Stomach (tissue), 4 donors: ENCODE measurements at regions not wholly inside any gene's neighbourhood (a gene's known extent, or its start where the extent isn't known, plus 50 kb on each side); places are given as distances from the start of the nearest gene placed in this dataset.

ENCODE experiments used
- CTCF ChIP-seq, 7 experiments: fragments of 450-650 bp in 4 of 7; fragments of 200-600 bp in 3 of 7; sonication (generic) in 3 of 7; IDR thresholded peaks; one replicate each; pipeline ENCODE4 v1.5.1; 2016 to 2019; ENCODE audit warnings: antibody characterized with exemption in 7 of 7, control low read depth in 2 of 7, mild to moderate bottlenecking in 1 of 7
- EP300 ChIP-seq: sonication (generic); formaldehyde crosslinking; IDR thresholded peaks from one replicate; pipeline ENCODE4 v1.6.1; 2017; ENCODE audit warnings: antibody characterized with exemption
- POLR2A ChIP-seq, 4 donors: fragments of 450-650 bp; IDR thresholded peaks; one replicate each; pipeline ENCODE4 v1.6.1; 2016; ENCODE audit warnings: antibody characterized with exemption in 4 of 4, control low read depth in 2 of 4, mild to moderate bottlenecking in 1 of 4, moderate library complexity in 1 of 4

- TF ChIP-seq CTCF (IDR thresholded peaks at IDR 0.05) (no peak), EP300 (no peak), POLR2A (IDR thresholded peaks at IDR 0.05) (no peak)
Observed at GRCh38 chr11:87529486-87529885, 491.8 kb downstream of the TMEM135 start.
